ENCODE measurements at regions not wholly inside any gene's neighbourhood (a gene's known extent, or its start where the extent isn't known, plus 50 kb on each side); places are given as distances from the start of the nearest gene placed in this dataset.

GRCh38 chr13:70994191-70994590, 872.8 kb downstream of the DACH1 start:
- TF ChIP-seq GATA2 (IDR thresholded peaks at IDR 0.05; ENCODE audit: insufficient read depth, insufficient read length, low read depth, low read length) (no peak), EZH2 (IDR thresholded peaks at IDR 0.05; ENCODE audit: borderline replicate concordance, low read depth, low read length, severe bottlenecking) (no peak), CTCF (IDR thresholded peaks at IDR 0.05; ENCODE audit: extremely low read depth in 1 of 2, insufficient read depth in 1 of 2, low read depth in 1 of 2, low read length in 2 of 2) (no peak), POLR2A (IDR thresholded peaks at IDR 0.05; ENCODE audit: low read depth, low read length) (no peak)
